Vagina (tissue), 2 donors: ENCODE measurements at regions not wholly inside any gene's neighbourhood (a gene's known extent, or its start where the extent isn't known, plus 50 kb on each side); places are given as distances from the start of the nearest gene placed in this dataset.

Source experiments
- CTCF ChIP-seq, 3 experiments: fragments of 450-650 bp in 2 of 3; fragments of 200-600 bp in 1 of 3; sonication (generic) in 1 of 3; IDR thresholded peaks; one replicate each; pipeline ENCODE4 v1.5.1; 2017 to 2019; ENCODE audit warnings: antibody characterized with exemption in 3 of 3, mild to moderate bottlenecking in 2 of 3, moderate library complexity in 2 of 3
- POLR2A ChIP-seq, 2 donors: fragments of 450-650 bp; IDR thresholded peaks; one replicate each; pipeline ENCODE4 v1.6.1; 2017; ENCODE audit warnings: antibody characterized with exemption in 2 of 2, mild to moderate bottlenecking in 2 of 2, moderate library complexity in 2 of 2
- POLR2AphosphoS5 ChIP-seq, 2 donors: sonication (generic); formaldehyde crosslinking; IDR thresholded peaks; one replicate each; pipeline ENCODE4 v1.9.0; 2017; ENCODE audit warnings: antibody characterized with exemption in 2 of 2, mild to moderate bottlenecking in 2 of 2, low read depth in 1 of 2; ENCODE audit not compliant: insufficient read depth in 1 of 2

DNA sequence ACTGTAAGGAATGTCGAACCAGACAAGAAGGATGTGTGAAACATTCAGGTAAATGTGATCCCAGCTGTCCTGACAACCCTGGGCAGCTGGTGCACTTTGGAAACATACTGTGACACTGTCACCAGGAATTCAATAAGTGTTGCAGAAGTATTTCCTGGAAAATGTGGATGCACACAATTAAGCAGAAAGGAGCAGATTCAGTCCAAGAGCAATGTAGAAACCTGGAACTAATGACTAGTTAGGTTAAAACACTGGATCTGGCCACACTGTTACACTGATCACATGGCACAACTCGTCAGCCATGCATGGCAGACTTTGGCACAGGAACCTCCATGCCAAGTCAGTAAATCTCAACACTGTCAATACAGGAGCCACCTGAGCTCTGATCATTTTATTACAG, 109.0 kb downstream of the FAM174A start:
- no peak for TF ChIP-seq CTCF (IDR thresholded peaks at IDR 0.05)
- TF ChIP-seq POLR2A (IDR thresholded peaks at IDR 0.05), result no peak
- no peak for TF ChIP-seq POLR2AphosphoS5 (IDR thresholded peaks at IDR 0.05; ENCODE audit: insufficient read depth in 1 of 2, low read depth in 1 of 2)
